Tibial nerve (tissue), 4 donors: ENCODE measurements at regions not wholly inside any gene's neighbourhood (a gene's known extent, or its start where the extent isn't known, plus 50 kb on each side); places are given as distances from the start of the nearest gene placed in this dataset.

Source experiments
- DNase-seq, 2 donors: peaks; one replicate each; pipeline ENCODE4 v3.0.0-alpha.2; 2019; ENCODE audit warnings: low spot score in 2 of 2
- H3K27ac ChIP-seq, 4 donors: fragments of 200-600 bp; sonication (generic) in 3 of 4; one replicate each; pipeline ENCODE4 v1.5.1; 2017 to 2019; ENCODE audit warnings: mild to moderate bottlenecking in 1 of 4
- H3K27me3 ChIP-seq, 2 donors: fragments of 200-600 bp; sonication (generic) in 1 of 2; one replicate each; pipeline versions ENCODE4 v1.5.1 to v1.6.0; 2017 to 2019
- H3K36me3 ChIP-seq, 3 donors: fragments of 200-600 bp; sonication (generic); one replicate each; pipeline ENCODE4 v1.5.1; 2018 to 2019
- H3K4me1 ChIP-seq, 4 donors: fragments of 200-600 bp; sonication (generic) in 3 of 4; one replicate each; pipeline ENCODE4 v1.5.1; 2017 to 2019
- H3K4me3 ChIP-seq, 4 donors: fragments of 200-600 bp; sonication (generic) in 3 of 4; one replicate each; pipeline ENCODE4 v1.5.1; 2017 to 2019; ENCODE audit warnings: mild to moderate bottlenecking in 1 of 4, moderate library complexity in 1 of 4
- H3K9me3 ChIP-seq, 4 donors: fragments of 200-600 bp; sonication (generic) in 3 of 4; one replicate each; pipeline ENCODE4 v1.5.1; 2017 to 2019
- CTCF ChIP-seq, 5 experiments: fragments of 200-600 bp in 3 of 5; fragments of 450-650 bp in 2 of 5; sonication (generic) in 3 of 5; IDR thresholded peaks; one replicate each; pipeline ENCODE4 v1.5.1; 2016 to 2019; ENCODE audit warnings: antibody characterized with exemption in 5 of 5, mild to moderate bottlenecking in 3 of 5, moderate library complexity in 2 of 5
- EP300 ChIP-seq, 2 donors: sonication (generic); formaldehyde crosslinking; IDR thresholded peaks; one replicate each; pipeline ENCODE4 v1.6.1; 2017; ENCODE audit warnings: antibody characterized with exemption in 2 of 2, mild to moderate bottlenecking in 1 of 2
- POLR2A ChIP-seq, 2 donors: fragments of 450-650 bp; IDR thresholded peaks; one replicate each; pipeline ENCODE4 v1.6.1; 2017; ENCODE audit warnings: antibody characterized with exemption in 2 of 2, mild to moderate bottlenecking in 2 of 2, moderate library complexity in 2 of 2
- WGBS, 2 donors: methylation state at CpG; one replicate each; pipeline ENCODE4 v1.1.5; 2018; 5-methylcytosine and 5-hydroxymethylcytosine counted together

- Histone ChIP-seq H3K4me1 (no peaks in the 10 kb centered on the region), H3K27ac (no peak overlapping the region), H3K36me3 (no peaks in the 10 kb centered on the region), H3K27me3 (no peaks in the 10 kb centered on the region), H3K9me3 (no peaks in the 10 kb centered on the region), H3K4me3 (no peak overlapping the region)
- DNase-seq: no peak
- TF ChIP-seq EP300 (IDR thresholded peaks at IDR 0.05) (no peak), POLR2A (IDR thresholded peaks at IDR 0.05) (no peak), CTCF (IDR thresholded peaks at IDR 0.05) (no peak)
- 67 to 69% methylated on average over 2 of the region's 2 CpGs for WGBS, 2 donors
Observed at GRCh38 chr4:24453951-24454350, 130.4 kb downstream of the DHX15 start.

DNA sequence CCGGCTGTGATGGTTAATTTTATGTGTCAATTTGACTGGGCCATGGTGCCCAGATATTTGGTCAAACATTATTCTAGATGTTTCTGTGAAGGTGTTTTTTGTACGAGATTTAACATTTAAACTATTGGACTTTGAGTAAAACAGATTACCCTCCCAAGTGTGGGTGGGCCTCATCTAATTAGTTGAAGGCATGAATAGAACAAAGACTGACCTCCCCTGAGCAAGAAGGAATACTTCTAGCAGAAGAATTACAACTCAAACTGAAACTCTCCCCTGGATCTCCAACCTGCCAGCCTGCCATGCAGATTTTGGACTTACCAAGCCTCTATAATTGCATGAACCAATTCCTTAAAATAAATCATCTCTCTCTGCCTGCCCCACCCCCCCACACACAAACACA, 132.5 kb downstream of the DHX15 start:
- Histone ChIP-seq H3K9me3 (no peaks in the 10 kb centered on the region), H3K36me3 (no peaks in the 10 kb centered on the region), H3K27me3 (no peaks in the 10 kb centered on the region), H3K4me3 (no peak overlapping the region), H3K4me1 (no peaks in the 10 kb centered on the region), H3K27ac (no peak overlapping the region)
- TF ChIP-seq CTCF (IDR thresholded peaks at IDR 0.05) (no peak), POLR2A (IDR thresholded peaks at IDR 0.05) (no peak), EP300 (IDR thresholded peaks at IDR 0.05) (no peak)
- DNase-seq: no peak
- 87 to 93% methylated on average over 2 of the region's 2 CpGs for WGBS, 2 donors

GRCh38 chr4:24443200-24443599, 141.2 kb downstream of the DHX15 start:
- no peaks in the 10 kb centered on the region for H3K4me1 ChIP-seq
- WGBS, 2 donors: 67 to 73% methylated on average over 4 of the region's 4 CpGs
- H3K27ac ChIP-seq: no peak overlapping the region
- no peaks in the 10 kb centered on the region for H3K27me3 ChIP-seq
- TF ChIP-seq POLR2A (IDR thresholded peaks at IDR 0.05): no peak
- no peak for TF ChIP-seq CTCF (IDR thresholded peaks at IDR 0.05)
- no peaks in the 10 kb centered on the region for H3K9me3 ChIP-seq
- no peaks in the 10 kb centered on the region for H3K36me3 ChIP-seq
- DNase-seq: no peak
- no peak overlapping the region for H3K4me3 ChIP-seq

DNA sequence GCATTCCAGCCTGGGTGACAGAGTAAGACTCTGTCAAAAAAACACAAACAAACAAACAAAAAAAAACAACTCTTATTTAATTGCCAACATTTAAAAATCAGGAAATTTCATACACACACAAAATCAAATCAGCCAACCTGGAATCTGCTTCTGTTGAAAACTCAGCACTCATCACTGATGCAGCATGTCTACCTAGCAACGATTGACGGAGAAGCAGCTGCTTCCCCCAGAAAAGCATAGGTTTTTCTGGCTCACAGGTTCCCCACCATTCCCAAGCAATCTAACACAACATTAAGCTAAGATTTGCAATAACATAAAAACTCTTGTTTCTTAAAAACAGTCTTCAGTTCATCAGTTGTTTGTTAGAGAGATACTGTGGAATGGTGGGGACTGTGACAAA, 143.6 kb downstream of the DHX15 start:
- no peaks in the 10 kb centered on the region for H3K4me1 ChIP-seq
- WGBS, 2 donors: 87 to 94% methylated on average over 2 of the region's 2 CpGs
- no peaks in the 10 kb centered on the region for H3K36me3 ChIP-seq
- no peaks in the 10 kb centered on the region for H3K27me3 ChIP-seq
- H3K4me3 ChIP-seq: no peak overlapping the region
- TF ChIP-seq EP300 (IDR thresholded peaks at IDR 0.05) (no peak), POLR2A (IDR thresholded peaks at IDR 0.05) (no peak), CTCF (IDR thresholded peaks at IDR 0.05) (no peak)
- H3K27ac ChIP-seq: no peak overlapping the region
- no peak for DNase-seq
- H3K9me3 ChIP-seq: no peaks in the 10 kb centered on the region

GRCh38 chr4:24434241-24434640, 150.1 kb downstream of the DHX15 start:
- H3K4me3 ChIP-seq: no peak overlapping the region
- no peaks in the 10 kb centered on the region for H3K9me3 ChIP-seq
- 71 to 77% methylated on average over 10 of the region's 10 CpGs for WGBS, 2 donors
- H3K4me1 ChIP-seq: no peaks in the 10 kb centered on the region
- TF ChIP-seq EP300 (IDR thresholded peaks at IDR 0.05): no peak
- TF ChIP-seq POLR2A (IDR thresholded peaks at IDR 0.05): no peak
- TF ChIP-seq CTCF (IDR thresholded peaks at IDR 0.05): no peak
- H3K27me3 ChIP-seq: no peaks in the 10 kb centered on the region
- no peaks in the 10 kb centered on the region for H3K36me3 ChIP-seq
- no peak for DNase-seq
- H3K27ac ChIP-seq: no peak overlapping the region
